ENCODE measurements at regions not wholly inside any gene's neighbourhood (a gene's known extent, or its start where the extent isn't known, plus 50 kb on each side); places are given as distances from the start of the nearest gene placed in this dataset.
"Not testable (repeated sequence)": the region's sequence is repeated elsewhere in the genome, so short reads cannot be mapped to it uniquely, and the experiment has no call there.

DNA sequence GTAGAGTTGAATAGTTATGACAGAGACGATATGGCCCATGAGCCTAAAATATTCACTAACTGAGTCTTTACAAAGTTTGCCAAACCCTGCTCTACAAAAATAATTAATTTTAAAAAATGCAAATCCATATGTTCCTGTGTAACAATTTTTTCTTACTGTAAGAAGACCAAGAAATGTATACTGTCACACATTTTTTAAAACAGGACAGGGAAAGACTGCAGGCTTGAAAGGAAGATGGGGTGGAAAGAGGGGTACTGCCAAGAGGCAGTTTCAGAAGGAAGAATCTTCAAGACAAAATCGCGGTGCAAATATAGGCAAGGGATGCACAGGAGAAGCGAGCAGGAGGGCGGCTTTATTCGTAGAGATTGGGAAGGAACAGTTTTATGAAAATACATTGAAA, 115.7 kb upstream of the KLHL1 start:
- Mint-ChIP-seq H3K4me3 (ENCODE audit: unreplicated experiment) (no peak overlapping the region), H3K9me3 (ENCODE audit: unreplicated experiment) (no peaks in the 10 kb centered on the region), H3K27me3 (ENCODE audit: insufficient read depth, unreplicated experiment) (peaks cover 28% of the 10 kb centered on the region), H3K36me3 (ENCODE audit: insufficient read depth, unreplicated experiment) (no peaks in the 10 kb centered on the region), H3K4me1 (ENCODE audit: insufficient read depth, unreplicated experiment) (no peaks in the 10 kb centered on the region), H3K27ac (ENCODE audit: low read depth, unreplicated experiment) (no peak overlapping the region)
- intact Hi-C loops (cut with micrococcal nuclease) = no loop called here
- no peak for DNase-seq (ENCODE audit: unreplicated experiment)
- ChIA-PET POLR2A (no interaction called here), CTCF (interaction anchor here (0.8 kb wide), 1 partner anchor 360 kb away, joined by 5 read pairs; no protein-coding TSS in a partner anchor)
- TF ChIP-seq, protein P1, sequence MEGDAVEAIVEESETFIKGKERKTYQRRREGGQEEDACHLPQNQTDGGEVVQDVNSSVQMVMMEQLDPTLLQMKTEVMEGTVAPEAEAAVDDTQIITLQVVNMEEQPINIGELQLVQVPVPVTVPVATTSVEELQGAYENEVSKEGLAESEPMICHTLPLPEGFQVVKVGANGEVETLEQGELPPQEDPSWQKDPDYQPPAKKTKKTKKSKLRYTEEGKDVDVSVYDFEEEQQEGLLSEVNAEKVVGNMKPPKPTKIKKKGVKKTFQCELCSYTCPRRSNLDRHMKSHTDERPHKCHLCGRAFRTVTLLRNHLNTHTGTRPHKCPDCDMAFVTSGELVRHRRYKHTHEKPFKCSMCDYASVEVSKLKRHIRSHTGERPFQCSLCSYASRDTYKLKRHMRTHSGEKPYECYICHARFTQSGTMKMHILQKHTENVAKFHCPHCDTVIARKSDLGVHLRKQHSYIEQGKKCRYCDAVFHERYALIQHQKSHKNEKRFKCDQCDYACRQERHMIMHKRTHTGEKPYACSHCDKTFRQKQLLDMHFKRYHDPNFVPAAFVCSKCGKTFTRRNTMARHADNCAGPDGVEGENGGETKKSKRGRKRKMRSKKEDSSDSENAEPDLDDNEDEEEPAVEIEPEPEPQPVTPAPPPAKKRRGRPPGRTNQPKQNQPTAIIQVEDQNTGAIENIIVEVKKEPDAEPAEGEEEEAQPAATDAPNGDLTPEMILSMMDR (IDR thresholded peaks at IDR 0.05; ENCODE audit: unreplicated experiment) = no peak
- BruUV-seq (replicated peaks) = no TSS peak

DNA sequence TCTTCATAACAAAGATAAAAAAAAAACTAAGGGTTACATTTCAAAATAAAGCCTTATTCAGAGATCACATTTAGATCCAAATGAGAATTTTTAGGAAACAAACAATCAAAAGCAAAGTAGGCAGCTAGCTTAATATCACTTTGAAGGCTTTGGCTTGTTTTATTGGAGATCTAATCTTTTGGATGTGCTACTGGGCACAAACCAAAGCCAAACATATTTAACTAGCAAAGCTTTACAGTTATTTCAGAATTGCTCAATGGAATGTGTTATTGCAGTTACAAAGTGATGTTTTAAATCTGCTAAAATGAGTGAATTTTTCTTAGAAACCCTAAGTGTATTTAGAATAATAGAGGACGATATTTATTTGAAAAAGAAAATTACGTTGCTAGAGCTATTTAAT, 114.7 kb upstream of the KLHL1 start:
- H3K27ac Mint-ChIP-seq (ENCODE audit: low read depth, unreplicated experiment) = no peak overlapping the region
- no TSS peak for BruUV-seq (replicated peaks)
- no peaks in the 10 kb centered on the region for H3K36me3 Mint-ChIP-seq (ENCODE audit: insufficient read depth, unreplicated experiment)
- intact Hi-C loops (cut with micrococcal nuclease) = no loop called here
- ChIA-PET POLR2A (no interaction called here), CTCF (no interaction called here)
- no peak overlapping the region for H3K4me3 Mint-ChIP-seq (ENCODE audit: unreplicated experiment)
- no peaks in the 10 kb centered on the region for H3K9me3 Mint-ChIP-seq (ENCODE audit: unreplicated experiment)
- no peak for DNase-seq (ENCODE audit: unreplicated experiment)
- H3K4me1 Mint-ChIP-seq (ENCODE audit: insufficient read depth, unreplicated experiment) = no peaks in the 10 kb centered on the region
- TF ChIP-seq, protein P1 (IDR thresholded peaks at IDR 0.05; ENCODE audit: unreplicated experiment) = no peak
- H3K27me3 Mint-ChIP-seq (ENCODE audit: insufficient read depth, unreplicated experiment) = peaks cover 28% of the 10 kb centered on the region

DNA sequence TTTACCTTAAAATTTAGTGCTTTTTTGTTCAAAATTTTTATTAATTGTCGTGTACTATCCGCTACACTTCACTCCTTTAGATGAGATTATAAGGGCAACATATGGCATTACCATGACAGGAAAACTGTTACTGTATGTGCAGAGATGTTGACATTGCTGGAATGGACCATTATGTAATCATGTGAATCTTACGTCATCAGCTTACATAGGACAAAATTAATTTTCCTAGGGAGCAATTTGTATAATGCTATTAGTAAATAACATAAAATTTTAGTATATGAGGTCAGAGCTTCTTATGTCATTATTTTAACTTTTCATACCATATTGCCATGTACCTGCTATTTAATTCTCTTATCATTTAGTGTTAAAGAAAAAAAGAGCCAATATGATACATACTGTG, 110.4 kb upstream of the KLHL1 start:
- H3K4me1 Mint-ChIP-seq (ENCODE audit: insufficient read depth, unreplicated experiment) = no peaks in the 10 kb centered on the region
- no peak for DNase-seq (ENCODE audit: unreplicated experiment)
- H3K36me3 Mint-ChIP-seq (ENCODE audit: insufficient read depth, unreplicated experiment) = no peaks in the 10 kb centered on the region
- H3K27ac Mint-ChIP-seq (ENCODE audit: low read depth, unreplicated experiment) = no peak overlapping the region
- TF ChIP-seq, protein P1 (IDR thresholded peaks at IDR 0.05; ENCODE audit: unreplicated experiment) = no peak
- no TSS peak for BruUV-seq (replicated peaks)
- H3K9me3 Mint-ChIP-seq (ENCODE audit: unreplicated experiment) = no peaks in the 10 kb centered on the region
- POLR2A ChIA-PET = no interaction called here
- intact Hi-C loops (cut with micrococcal nuclease) = no loop called here
- CTCF ChIA-PET = no interaction called here
- H3K4me3 Mint-ChIP-seq (ENCODE audit: unreplicated experiment) = no peak overlapping the region
- peaks cover 16% of the 10 kb centered on the region for H3K27me3 Mint-ChIP-seq (ENCODE audit: insufficient read depth, unreplicated experiment)

DNA sequence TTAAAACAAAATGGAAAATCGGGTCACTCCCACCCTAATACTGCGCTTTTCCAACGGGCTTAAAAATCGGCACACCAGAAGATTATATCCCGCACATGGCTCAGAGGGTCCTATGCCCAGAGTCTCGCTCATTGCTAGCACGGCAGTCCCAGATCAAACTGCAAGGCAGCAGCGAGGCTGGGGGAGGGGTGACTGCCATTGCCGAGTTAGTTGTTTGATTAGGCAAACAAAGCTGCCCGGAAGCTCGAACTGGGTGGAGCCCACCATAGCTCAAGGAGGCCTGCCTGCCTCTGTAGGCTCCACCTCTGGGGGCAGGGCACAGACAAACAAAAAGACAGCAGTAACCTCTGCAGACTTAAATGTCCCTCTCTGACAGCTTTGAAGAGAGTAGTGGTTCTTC, 100.7 kb upstream of the KLHL1 start:
- H3K4me3 Mint-ChIP-seq (ENCODE audit: unreplicated experiment); H3K9me3 Mint-ChIP-seq (ENCODE audit: unreplicated experiment); H3K36me3 Mint-ChIP-seq (ENCODE audit: insufficient read depth, unreplicated experiment); intact Hi-C loops (cut with micrococcal nuclease); BruUV-seq (replicated peaks); H3K27ac Mint-ChIP-seq (ENCODE audit: low read depth, unreplicated experiment); H3K27me3 Mint-ChIP-seq (ENCODE audit: insufficient read depth, unreplicated experiment); POLR2A ChIA-PET; DNase-seq (ENCODE audit: unreplicated experiment); CTCF ChIA-PET; H3K4me1 Mint-ChIP-seq (ENCODE audit: insufficient read depth, unreplicated experiment): not testable (repeated sequence)

DNA sequence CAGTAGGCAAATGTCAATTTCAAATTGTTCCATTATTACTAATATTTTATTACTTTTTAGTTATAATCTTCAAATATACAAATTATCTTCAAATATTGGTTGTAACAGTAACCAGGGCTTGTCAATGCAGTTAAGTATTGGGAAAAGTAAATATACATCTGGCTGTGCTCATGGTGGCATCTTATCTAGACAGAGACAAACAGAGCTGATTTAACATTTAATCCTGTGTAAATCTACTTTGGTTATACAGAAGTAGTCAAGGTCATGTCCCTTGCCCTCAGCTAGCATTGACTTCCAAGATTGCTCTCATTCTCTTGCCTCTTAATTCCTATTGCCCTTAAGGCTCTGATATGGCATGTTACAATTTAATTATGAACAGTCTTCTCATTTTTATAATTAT, 98.4 kb upstream of the KLHL1 start:
- BruUV-seq (replicated peaks) = no TSS peak
- no peak overlapping the region for H3K27ac Mint-ChIP-seq (ENCODE audit: low read depth, unreplicated experiment)
- POLR2A ChIA-PET = no interaction called here
- DNase-seq (ENCODE audit: unreplicated experiment) = no peak
- H3K4me1 Mint-ChIP-seq (ENCODE audit: insufficient read depth, unreplicated experiment) = no peaks in the 10 kb centered on the region
- H3K27me3 Mint-ChIP-seq (ENCODE audit: insufficient read depth, unreplicated experiment) = no peaks in the 10 kb centered on the region
- H3K36me3 Mint-ChIP-seq (ENCODE audit: insufficient read depth, unreplicated experiment) = no peaks in the 10 kb centered on the region
- CTCF ChIA-PET = no interaction called here
- no peaks in the 10 kb centered on the region for H3K9me3 Mint-ChIP-seq (ENCODE audit: unreplicated experiment)
- no peak overlapping the region for H3K4me3 Mint-ChIP-seq (ENCODE audit: unreplicated experiment)
- TF ChIP-seq, protein P1 (IDR thresholded peaks at IDR 0.05; ENCODE audit: unreplicated experiment) = no peak
- intact Hi-C loops (cut with micrococcal nuclease) = no loop called here

Data from MCF 10A (cell line).